ENCODE measurements at regions not wholly inside any gene's neighbourhood (a gene's known extent, or its start where the extent isn't known, plus 50 kb on each side); places are given as distances from the start of the nearest gene placed in this dataset.
A peak's percentile ranks its signal among the peaks of the same experiment; 100 is the strongest.

DNA sequence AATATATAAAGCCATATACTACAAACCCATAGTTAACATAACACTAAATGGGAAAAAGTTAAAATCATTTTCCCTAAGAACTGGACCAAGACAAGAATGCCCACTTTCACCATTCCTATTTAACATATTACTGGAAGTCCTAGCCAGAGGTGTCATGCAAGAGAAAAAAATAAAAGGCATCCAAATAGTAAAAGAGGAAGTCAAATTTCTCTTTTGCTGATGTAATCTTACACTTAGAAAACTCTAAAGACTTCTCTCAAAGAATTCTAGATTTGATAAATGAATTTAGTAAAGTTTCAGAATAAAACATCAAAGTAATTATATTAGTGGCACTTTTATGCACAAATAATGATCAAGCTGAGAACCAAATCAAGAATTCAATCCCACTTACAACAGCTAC lies 678.9 kb upstream of the SLITRK5 start:
- H3K27me3 ChIP-seq (ENCODE audit: insufficient read depth, poor library complexity, severe bottlenecking), result no peaks in the 10 kb centered on the region
- H3K27ac ChIP-seq (ENCODE audit: poor library complexity, severe bottlenecking), result no peak overlapping the region
- no peak for ATAC-seq (ENCODE audit: low read depth)
- no peaks in the 10 kb centered on the region for H3K9me3 ChIP-seq (ENCODE audit: severe bottlenecking)
- no peaks in the 10 kb centered on the region for H3K36me3 ChIP-seq (ENCODE audit: low read depth)
- no peak for DNase-seq (ENCODE audit: low spot score)
- TF ChIP-seq, protein P1, sequence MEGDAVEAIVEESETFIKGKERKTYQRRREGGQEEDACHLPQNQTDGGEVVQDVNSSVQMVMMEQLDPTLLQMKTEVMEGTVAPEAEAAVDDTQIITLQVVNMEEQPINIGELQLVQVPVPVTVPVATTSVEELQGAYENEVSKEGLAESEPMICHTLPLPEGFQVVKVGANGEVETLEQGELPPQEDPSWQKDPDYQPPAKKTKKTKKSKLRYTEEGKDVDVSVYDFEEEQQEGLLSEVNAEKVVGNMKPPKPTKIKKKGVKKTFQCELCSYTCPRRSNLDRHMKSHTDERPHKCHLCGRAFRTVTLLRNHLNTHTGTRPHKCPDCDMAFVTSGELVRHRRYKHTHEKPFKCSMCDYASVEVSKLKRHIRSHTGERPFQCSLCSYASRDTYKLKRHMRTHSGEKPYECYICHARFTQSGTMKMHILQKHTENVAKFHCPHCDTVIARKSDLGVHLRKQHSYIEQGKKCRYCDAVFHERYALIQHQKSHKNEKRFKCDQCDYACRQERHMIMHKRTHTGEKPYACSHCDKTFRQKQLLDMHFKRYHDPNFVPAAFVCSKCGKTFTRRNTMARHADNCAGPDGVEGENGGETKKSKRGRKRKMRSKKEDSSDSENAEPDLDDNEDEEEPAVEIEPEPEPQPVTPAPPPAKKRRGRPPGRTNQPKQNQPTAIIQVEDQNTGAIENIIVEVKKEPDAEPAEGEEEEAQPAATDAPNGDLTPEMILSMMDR (IDR thresholded peaks at IDR 0.05; ENCODE audit: poor library complexity, severe bottlenecking), result no peak
- H3K4me1 ChIP-seq (ENCODE audit: insufficient read depth, poor library complexity, severe bottlenecking), result no peaks in the 10 kb centered on the region
- no peak overlapping the region for H3K4me3 ChIP-seq (ENCODE audit: severe bottlenecking)

DNA sequence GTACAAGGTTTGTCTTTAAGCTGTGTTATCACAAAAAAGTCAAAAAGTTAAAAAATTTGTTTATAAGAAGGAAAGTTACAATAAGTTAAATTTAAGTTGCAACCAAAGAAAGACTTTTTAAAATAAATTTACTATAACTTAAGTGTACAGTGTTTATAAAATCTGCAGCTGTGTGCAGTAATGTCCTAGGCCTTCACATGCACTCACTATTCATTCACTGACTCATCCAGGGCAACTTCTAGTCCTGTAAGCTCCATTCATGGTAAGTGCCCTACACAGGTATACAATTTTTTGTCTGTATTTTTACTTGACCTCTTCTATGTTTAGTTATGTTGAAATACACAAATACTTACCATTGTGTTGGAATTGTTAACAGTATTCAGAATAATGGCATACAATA lies 667.9 kb upstream of the SLITRK5 start:
- TF ChIP-seq, protein P1 (IDR thresholded peaks at IDR 0.05; ENCODE audit: poor library complexity, severe bottlenecking), result no peak
- Histone ChIP-seq H3K27ac (ENCODE audit: poor library complexity, severe bottlenecking) (no peak overlapping the region), H3K36me3 (ENCODE audit: low read depth) (no peaks in the 10 kb centered on the region), H3K9me3 (ENCODE audit: severe bottlenecking) (no peaks in the 10 kb centered on the region), H3K27me3 (ENCODE audit: insufficient read depth, poor library complexity, severe bottlenecking) (no peaks in the 10 kb centered on the region), H3K4me1 (ENCODE audit: insufficient read depth, poor library complexity, severe bottlenecking) (no peaks in the 10 kb centered on the region), H3K4me3 (ENCODE audit: severe bottlenecking) (no peak overlapping the region)
- ATAC-seq (ENCODE audit: low read depth), result no peak
- DNase-seq (ENCODE audit: low spot score), result no peak

GRCh38 chr13:87005511-87005910 lies 665.7 kb upstream of the SLITRK5 start:
- ATAC-seq (ENCODE audit: low read depth) (no peak), DNase-seq (ENCODE audit: low spot score) (no peak)
- Histone ChIP-seq H3K36me3 (ENCODE audit: low read depth) (no peaks in the 10 kb centered on the region), H3K9me3 (ENCODE audit: severe bottlenecking) (no peaks in the 10 kb centered on the region), H3K4me3 (ENCODE audit: severe bottlenecking) (no peak overlapping the region), H3K4me1 (ENCODE audit: insufficient read depth, poor library complexity, severe bottlenecking) (no peaks in the 10 kb centered on the region), H3K27me3 (ENCODE audit: insufficient read depth, poor library complexity, severe bottlenecking) (no peaks in the 10 kb centered on the region), H3K27ac (ENCODE audit: poor library complexity, severe bottlenecking) (no peak overlapping the region)
- TF ChIP-seq, protein P1 (IDR thresholded peaks at IDR 0.05; ENCODE audit: poor library complexity, severe bottlenecking), result no peak

DNA sequence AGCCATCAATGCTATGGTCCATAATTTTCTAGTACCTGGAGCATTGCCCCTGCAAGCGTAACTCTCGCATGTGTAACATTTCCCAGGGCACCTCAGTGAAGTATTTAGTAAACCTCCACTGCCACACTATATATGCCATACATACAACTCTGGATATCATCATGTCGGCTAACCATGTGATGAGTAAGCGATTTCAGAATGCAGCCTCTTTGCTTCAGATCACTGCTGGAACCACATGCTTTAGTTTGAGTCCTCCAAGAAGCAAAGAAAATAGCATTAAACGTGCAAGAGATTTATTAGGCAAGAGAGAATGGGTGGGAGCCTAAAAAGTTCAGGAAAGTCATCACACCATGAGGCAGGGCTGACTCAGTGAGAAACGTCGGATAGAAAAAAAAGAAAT lies 635.6 kb upstream of the SLITRK5 start:
- no peak for ATAC-seq (ENCODE audit: low read depth)
- TF ChIP-seq, protein P1 (IDR thresholded peaks at IDR 0.05; ENCODE audit: poor library complexity, severe bottlenecking), result no peak

GRCh38 chr13:87042946-87043345 lies 628.2 kb upstream of the SLITRK5 start:
- no peak overlapping the region for H3K4me3 ChIP-seq (ENCODE audit: severe bottlenecking)
- no peaks in the 10 kb centered on the region for H3K9me3 ChIP-seq (ENCODE audit: severe bottlenecking)
- H3K4me1 ChIP-seq (ENCODE audit: insufficient read depth, poor library complexity, severe bottlenecking), result no peaks in the 10 kb centered on the region
- ATAC-seq (ENCODE audit: low read depth) (peak; percentile 72; the same call in 2 of the 3 replicates), DNase-seq (ENCODE audit: low spot score) (no peak)
- TF ChIP-seq, protein P1 (IDR thresholded peaks at IDR 0.05; ENCODE audit: poor library complexity, severe bottlenecking), result no peak
- no peak overlapping the region for H3K27ac ChIP-seq (ENCODE audit: poor library complexity, severe bottlenecking)
- H3K27me3 ChIP-seq (ENCODE audit: insufficient read depth, poor library complexity, severe bottlenecking), result no peaks in the 10 kb centered on the region
- H3K36me3 ChIP-seq (ENCODE audit: low read depth), result no peaks in the 10 kb centered on the region

More for the DNA sequence above, 635.6 kb upstream of the SLITRK5 start:
- Histone ChIP-seq H3K4me3 (ENCODE audit: severe bottlenecking) (no peak overlapping the region), H3K27me3 (ENCODE audit: insufficient read depth, poor library complexity, severe bottlenecking) (no peaks in the 10 kb centered on the region), H3K4me1 (ENCODE audit: insufficient read depth, poor library complexity, severe bottlenecking) (no peaks in the 10 kb centered on the region), H3K9me3 (ENCODE audit: severe bottlenecking) (no peaks in the 10 kb centered on the region), H3K36me3 (ENCODE audit: low read depth) (no peaks in the 10 kb centered on the region), H3K27ac (ENCODE audit: poor library complexity, severe bottlenecking) (no peak overlapping the region)
- no peak for DNase-seq (ENCODE audit: low spot score)
